Right cardiac atrium (tissue), 5 donors: ENCODE measurements at regions not wholly inside any gene's neighbourhood (a gene's known extent, or its start where the extent isn't known, plus 50 kb on each side); places are given as distances from the start of the nearest gene placed in this dataset.

Source experiments
- ATAC-seq, 2 donors: fragments of 200-7000 bp; cut with Tn5 transposase; one replicate each; pipeline versions ENCODE4 v1.8.0 to v1.9.1; 2020; ENCODE audit warnings: moderate library complexity in 2 of 2, mild to moderate bottlenecking in 1 of 2
- DNase-seq, 3 donors: peaks; one replicate each; pipeline ENCODE4 v3.0.0-alpha.2; 2020
- H3K27ac ChIP-seq: one replicate; pipeline ENCODE4 v1.5.1; 2013; ENCODE audit warnings: mild to moderate bottlenecking, low read length, control low read depth, moderate library complexity
- H3K27me3 ChIP-seq: one replicate; pipeline ENCODE4 v1.6.1; 2013; ENCODE audit not compliant: control insufficient read depth, insufficient read depth
- H3K4me1 ChIP-seq: one replicate; pipeline ENCODE4 v1.6.1; 2013; ENCODE audit warnings: low read length; ENCODE audit not compliant: control insufficient read depth, insufficient read depth
- H3K4me3 ChIP-seq: one replicate; pipeline ENCODE4 v1.5.1; 2013; ENCODE audit warnings: low read length, control low read depth
- H3K9me3 ChIP-seq: one replicate; pipeline ENCODE4 v1.6.1; 2013; ENCODE audit warnings: low read length; ENCODE audit not compliant: control insufficient read depth
- WGBS: extraction: QIAGEN DNeasy Blood & Tissue Kit; methylation state at CpG from one replicate; pipeline ENCODE4 v1.1.7; 2013; 5-methylcytosine and 5-hydroxymethylcytosine counted together
- intact Hi-C, 4 donors: fragments of 100-400 bp; cut with DNase I; formaldehyde crosslinking; loops; one replicate each; pipeline versions ENCODE4 v1.11.0 to v1.14.0; 2022 to 2023
- donor health status: healthy with polysubstance abuse.
- donor health status: DM: no; HTN: yes; CAD: no.
- donor health status: DM: no; HTN: no; CAD: no.
- donor health status: DM: no; HTN: yes; CAD: no; lungs with severe emphysema.
- donor health status: DM: yes; HTN: yes; CAD: no.

DNA sequence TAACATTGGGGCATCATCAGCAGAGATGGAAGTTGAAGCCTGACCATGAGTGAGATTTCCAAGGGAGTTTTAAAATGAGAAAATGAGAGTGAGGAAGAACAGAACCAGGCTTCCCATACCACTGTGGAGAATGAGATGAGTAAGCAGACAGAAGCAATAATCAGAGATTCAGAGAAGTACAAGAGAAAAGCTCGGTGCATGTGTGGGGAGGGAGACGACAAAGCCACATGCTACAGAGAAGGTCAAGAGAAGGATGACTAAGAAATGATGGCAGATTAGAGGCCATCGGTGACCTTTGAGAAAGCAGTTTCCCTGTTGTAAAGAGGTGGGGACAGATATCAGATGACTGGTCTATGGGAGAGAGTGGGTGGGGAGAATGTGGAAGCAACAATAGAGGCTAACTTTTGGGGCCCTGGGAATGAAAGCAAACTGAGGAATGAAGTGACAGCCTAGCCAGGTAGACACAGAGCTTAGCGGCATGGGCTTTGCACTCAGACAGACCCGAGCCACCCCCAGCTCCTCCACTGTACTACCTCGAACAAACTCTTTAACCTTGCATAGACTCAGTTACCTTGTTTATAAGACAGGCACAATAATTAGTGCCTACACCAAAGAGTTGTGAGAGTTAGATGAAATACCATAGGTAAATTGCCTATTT is 207.7 kb downstream of the PIK3R1 start:
- ATAC-seq (no peak), DNase-seq (no peak)
- H3K27me3 ChIP-seq, result no peaks in the 10 kb centered on the region
- 93% methylated on average over 6 of the region's 6 CpGs for WGBS
- H3K27ac ChIP-seq, result no peak overlapping the region
- no peak overlapping the region for H3K4me3 ChIP-seq
- H3K9me3 ChIP-seq, result no peaks in the 10 kb centered on the region
- H3K4me1 ChIP-seq, result peaks cover 6% of the 10 kb centered on the region
- intact Hi-C loops, result no loop called here

DNA sequence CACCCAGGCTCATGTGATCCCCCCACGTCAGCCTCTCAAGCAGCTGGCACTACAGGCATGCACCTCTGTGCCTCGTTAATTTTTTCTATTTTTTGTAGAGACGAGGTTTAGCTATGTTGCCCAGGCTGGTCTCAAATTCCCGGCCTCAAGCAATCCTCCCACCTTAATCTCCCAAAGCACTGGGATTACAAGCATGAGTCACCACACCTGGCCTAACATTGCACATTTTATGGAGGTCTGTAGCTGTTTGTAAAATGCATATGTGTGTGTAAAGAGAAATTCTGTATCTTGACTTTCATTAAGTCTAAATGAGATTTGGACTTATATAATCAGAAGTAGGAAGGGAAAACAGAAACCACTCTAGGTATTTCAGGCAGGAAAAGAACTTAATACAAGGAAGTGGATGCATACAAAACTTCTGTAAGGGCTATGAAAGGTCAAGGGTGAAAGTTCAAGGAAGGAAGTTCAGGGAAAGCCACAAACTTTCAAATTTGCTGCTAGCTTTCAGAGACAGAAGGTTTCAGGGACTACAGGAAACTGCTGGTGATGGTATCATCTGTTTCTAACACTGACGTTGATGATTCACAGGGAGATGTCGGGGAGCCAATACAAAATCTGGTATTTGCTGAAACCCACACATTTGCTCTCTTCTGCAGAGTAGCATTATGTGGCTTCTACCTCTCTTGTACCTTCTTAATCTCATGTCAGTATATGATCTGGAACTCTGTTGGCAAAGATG is 209.4 kb downstream of the PIK3R1 start:
- DNase-seq, result no peak
- Histone ChIP-seq H3K27me3 (no peaks in the 10 kb centered on the region), H3K4me1 (peaks cover 2% of the 10 kb centered on the region), H3K9me3 (no peaks in the 10 kb centered on the region), H3K4me3 (no peak overlapping the region), H3K27ac (no peak overlapping the region)
- intact Hi-C loops, result no loop called here
- ATAC-seq, result no peak
- 72% methylated on average over 6 of the region's 6 CpGs for WGBS

DNA sequence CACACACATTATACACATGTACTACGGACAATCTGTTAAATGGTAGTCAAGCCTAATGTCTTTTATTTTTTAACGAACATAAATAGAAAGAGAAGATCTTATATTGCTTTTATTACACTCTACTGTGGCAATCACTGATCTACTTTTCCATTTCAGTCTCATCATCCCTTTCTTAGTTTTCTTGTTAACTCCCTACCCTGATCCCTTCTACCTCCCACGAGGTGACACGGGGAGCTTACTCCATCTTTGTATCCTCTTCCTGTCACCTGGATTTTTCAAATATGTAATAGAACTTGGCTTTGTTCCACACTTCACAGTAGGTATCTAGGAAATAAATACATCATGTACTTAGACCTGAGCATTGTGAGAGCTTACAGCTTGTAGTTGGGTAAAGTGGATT is 211.0 kb downstream of the PIK3R1 start:
- intact Hi-C loops, result no loop called here
- Histone ChIP-seq H3K9me3 (no peaks in the 10 kb centered on the region), H3K4me1 (no peaks in the 10 kb centered on the region), H3K4me3 (no peak overlapping the region), H3K27me3 (no peaks in the 10 kb centered on the region), H3K27ac (no peak overlapping the region)
- ATAC-seq (no peak), DNase-seq (no peak)
- WGBS, result 85% methylated on average over 4 of the region's 4 CpGs

DNA sequence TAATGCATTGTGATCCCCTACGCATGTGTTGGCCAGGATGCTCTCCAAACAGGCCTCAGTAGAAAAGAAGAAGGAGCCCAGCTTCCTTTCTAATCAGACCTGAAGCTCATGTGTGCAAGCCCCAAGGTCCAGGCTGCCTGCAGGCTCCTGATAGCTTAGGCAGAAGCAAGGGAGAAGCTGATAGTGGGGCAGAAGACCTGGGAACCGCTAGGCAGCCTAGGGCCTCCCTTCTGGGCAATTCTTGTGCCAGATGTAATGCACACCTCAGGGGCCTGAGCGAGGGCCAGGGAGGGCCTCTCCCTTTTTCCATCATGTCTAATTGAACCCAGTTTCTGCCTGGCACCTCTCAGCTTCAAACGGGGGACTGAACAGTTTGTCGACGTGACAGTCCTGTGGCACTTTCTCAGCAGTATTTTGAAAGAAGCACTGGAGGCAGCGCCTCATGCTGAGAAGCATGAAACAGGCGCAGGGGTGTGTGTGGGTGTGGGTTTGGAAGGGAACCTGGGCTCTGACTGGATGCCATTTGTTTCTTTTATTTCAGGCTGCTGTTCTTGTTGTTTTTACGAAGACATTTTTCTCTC is 212.8 kb downstream of the PIK3R1 start:
- ATAC-seq, result no peak
- 89% methylated on average over 9 of the region's 9 CpGs for WGBS
- Histone ChIP-seq H3K4me1 (peaks cover 4% of the 10 kb centered on the region), H3K9me3 (no peaks in the 10 kb centered on the region), H3K27me3 (no peaks in the 10 kb centered on the region), H3K4me3 (no peak overlapping the region), H3K27ac (no peak overlapping the region)
- DNase-seq, result no peak
- intact Hi-C loops, result no loop called here

DNA sequence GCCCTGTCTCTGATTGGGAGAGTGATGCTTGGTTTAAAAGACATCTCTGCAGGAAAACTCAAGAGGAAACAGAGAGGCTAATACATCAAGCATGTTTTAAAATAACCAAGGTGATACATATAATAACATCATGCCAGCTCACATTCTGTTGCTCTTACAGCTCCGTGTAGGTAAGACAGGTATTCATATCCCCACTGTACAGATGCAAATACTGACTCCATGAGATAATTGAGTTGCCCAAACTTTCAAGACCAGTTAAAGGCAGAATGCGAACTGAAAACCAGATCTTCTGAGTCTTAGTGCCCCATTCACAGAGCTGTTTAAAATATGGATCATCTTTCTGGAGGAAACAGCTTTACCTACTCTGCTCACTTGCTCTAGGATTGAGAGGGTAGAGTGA is 214.0 kb downstream of the PIK3R1 start:
- intact Hi-C loops, result no loop called here
- no peak overlapping the region for H3K27ac ChIP-seq
- H3K4me3 ChIP-seq, result no peak overlapping the region
- peaks cover 4% of the 10 kb centered on the region for H3K4me1 ChIP-seq
- WGBS, result 93% methylated on average over 2 of the region's 2 CpGs
- ATAC-seq (no peak), DNase-seq (no peak)
- no peaks in the 10 kb centered on the region for H3K27me3 ChIP-seq
- H3K9me3 ChIP-seq, result no peaks in the 10 kb centered on the region

DNA sequence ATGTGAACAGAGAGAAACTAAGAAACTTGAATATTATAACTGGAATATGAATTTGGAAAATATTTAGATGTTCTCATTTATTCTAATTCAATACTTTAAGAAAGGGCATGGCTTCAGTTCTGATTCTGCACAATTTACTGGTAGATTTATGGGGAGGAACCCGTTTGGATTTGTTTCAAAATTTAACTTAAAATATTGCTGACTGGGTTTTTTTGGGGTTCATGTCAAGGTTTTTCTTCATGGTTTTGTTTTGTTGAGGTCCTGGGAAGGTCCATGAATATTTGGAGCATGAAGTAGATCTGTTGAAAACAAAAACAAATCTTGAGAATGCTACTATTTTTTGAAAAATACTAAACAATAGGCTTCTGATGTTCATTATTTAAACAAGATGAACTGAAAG is 214.7 kb downstream of the PIK3R1 start:
- WGBS, result 82% methylated on average over 1 of the region's 1 CpG
- H3K27ac ChIP-seq, result no peak overlapping the region
- ATAC-seq (no peak), DNase-seq (no peak)
- intact Hi-C loops, result no loop called here
- H3K27me3 ChIP-seq, result no peaks in the 10 kb centered on the region
- H3K4me1 ChIP-seq, result peaks cover 4% of the 10 kb centered on the region
- no peaks in the 10 kb centered on the region for H3K9me3 ChIP-seq
- no peak overlapping the region for H3K4me3 ChIP-seq

DNA sequence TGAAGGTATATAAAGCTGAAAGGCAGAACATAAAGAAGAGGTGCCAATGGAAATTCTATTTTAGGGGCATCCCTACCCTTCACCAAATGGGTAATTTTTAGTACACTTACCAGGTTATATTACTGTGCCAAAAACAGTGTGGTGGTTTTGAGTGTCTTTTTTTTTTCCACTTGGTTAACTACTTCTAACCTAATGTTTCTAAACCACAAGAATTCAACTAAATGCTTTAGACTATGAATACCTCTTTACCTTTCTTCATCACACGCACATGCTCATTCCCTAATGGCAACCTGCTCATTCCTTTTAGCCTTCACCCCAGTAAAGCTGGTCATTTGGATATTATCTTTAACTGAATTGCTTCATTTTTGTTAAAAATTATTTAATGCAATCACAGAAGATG is 215.6 kb downstream of the PIK3R1 start:
- no peaks in the 10 kb centered on the region for H3K9me3 ChIP-seq
- ATAC-seq (no peak), DNase-seq (no peak)
- no peak overlapping the region for H3K4me3 ChIP-seq
- no peaks in the 10 kb centered on the region for H3K27me3 ChIP-seq
- intact Hi-C loops, result no loop called here
- peaks cover 4% of the 10 kb centered on the region for H3K4me1 ChIP-seq
- WGBS, result 100% methylated on average over 1 of the region's 1 CpG
- no peak overlapping the region for H3K27ac ChIP-seq

DNA sequence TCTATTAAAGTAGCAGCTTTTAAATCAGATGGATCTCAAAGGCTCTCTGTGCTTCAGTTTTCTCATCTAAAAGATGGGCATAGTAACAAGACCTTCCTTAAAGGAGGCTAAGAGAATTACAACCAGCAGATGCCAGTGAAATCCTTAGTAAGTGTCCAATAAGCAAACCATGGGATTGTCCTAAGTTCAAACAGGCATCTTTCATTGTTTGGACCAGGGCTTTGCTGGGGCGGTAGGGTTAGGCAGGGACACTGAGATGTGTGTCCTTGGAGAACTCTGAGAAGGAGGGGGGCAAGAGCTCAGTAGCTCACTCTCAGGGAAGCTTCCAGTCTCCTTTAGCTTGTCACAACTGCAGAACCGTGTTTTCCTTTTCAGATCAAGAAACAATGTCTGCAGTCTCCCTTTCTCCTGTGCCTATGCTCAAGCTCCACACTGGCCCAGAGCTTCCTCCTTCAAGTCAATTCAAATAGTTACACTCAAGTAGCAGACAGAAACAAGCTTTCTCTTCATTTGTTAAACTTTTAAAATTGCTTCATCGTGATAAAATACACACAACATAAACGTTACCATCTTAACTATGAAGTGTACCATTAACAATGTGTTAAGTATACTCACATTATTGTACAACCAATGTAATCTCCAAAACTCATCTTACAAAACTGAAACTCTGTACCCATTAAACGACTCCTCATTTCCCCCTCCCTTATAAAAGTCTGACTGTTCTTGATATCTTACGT is 216.2 kb downstream of the PIK3R1 start:
- ATAC-seq (no peak), DNase-seq (no peak)
- Histone ChIP-seq H3K4me3 (no peak overlapping the region), H3K9me3 (no peaks in the 10 kb centered on the region), H3K27me3 (no peaks in the 10 kb centered on the region), H3K27ac (no peak overlapping the region), H3K4me1 (peaks cover 4% of the 10 kb centered on the region)
- intact Hi-C loops, result no loop called here
- WGBS, result 88% methylated on average over 6 of the region's 6 CpGs

DNA sequence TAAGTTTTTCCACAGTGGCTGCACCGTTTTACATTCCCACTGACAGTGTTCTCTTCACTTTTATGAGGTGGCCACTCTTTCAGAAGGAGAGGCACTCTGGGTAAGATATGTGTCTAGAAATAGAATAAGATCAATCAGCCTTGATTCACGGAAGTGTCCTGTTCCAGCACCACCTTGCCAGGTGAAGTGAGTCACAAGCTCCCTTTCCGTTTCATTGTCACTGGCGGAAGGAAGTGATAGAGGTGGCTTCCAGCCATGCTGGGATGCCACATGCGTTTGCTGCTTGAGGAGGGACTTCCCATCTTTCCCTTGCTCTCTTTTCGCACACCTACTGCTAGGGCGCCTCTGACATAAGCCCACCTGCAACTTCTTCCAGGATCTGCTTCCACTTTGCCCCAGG is 217.1 kb downstream of the PIK3R1 start:
- no peak for ATAC-seq
- DNase-seq, result no peak
- intact Hi-C loops, result no loop called here

DNA sequence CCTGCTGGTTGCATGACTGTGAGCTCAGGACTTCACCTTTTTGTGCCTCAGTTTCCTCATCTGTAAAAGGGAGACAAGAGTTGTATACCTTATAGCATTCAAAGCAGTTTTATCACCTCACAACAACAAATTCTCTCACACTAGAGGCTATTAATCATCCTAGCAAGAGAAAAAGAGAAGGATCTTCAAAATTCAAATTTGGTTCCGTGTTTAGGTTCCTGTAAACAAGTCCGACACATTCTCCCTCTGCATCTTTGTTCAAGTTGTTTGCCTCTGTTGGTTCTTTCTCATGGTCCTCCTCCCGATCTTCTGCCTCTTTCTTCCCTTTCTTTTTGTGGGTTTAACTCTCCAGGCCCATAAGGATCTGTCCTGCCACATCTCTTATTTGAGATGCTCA is 218.0 kb downstream of the PIK3R1 start:
- intact Hi-C loops, result no loop called here
- WGBS, result 89% methylated on average over 3 of the region's 3 CpGs
- DNase-seq (no peak), ATAC-seq (no peak)
- Histone ChIP-seq H3K9me3 (no peaks in the 10 kb centered on the region), H3K27me3 (no peaks in the 10 kb centered on the region), H3K4me3 (no peak overlapping the region), H3K27ac (no peak overlapping the region), H3K4me1 (peaks cover 4% of the 10 kb centered on the region)

More for the DNA sequence above, 217.1 kb downstream of the PIK3R1 start:
- Histone ChIP-seq H3K27ac (no peak overlapping the region), H3K4me1 (peaks cover 4% of the 10 kb centered on the region), H3K4me3 (no peak overlapping the region), H3K9me3 (no peaks in the 10 kb centered on the region), H3K27me3 (no peaks in the 10 kb centered on the region)
- WGBS, result 80% methylated on average over 7 of the region's 7 CpGs
